ENCODE measurements at regions not wholly inside any gene's neighbourhood (a gene's known extent, or its start where the extent isn't known, plus 50 kb on each side); places are given as distances from the start of the nearest gene placed in this dataset.
"Not testable (repeated sequence)": the region's sequence is repeated elsewhere in the genome, so short reads cannot be mapped to it uniquely, and the experiment has no call there.

GRCh38 chr19:13712767-13713201 lies 51.5 kb upstream of the MRI1 start:
- no peak for DNase-seq (ENCODE audit: low read depth in 2 of 2)

- no peak for DNase-seq (ENCODE audit: low read depth in 2 of 2)
These were observed 56.4 kb upstream of the MRI1 start for GRCh38 chr19:13707915-13708314.

DNA sequence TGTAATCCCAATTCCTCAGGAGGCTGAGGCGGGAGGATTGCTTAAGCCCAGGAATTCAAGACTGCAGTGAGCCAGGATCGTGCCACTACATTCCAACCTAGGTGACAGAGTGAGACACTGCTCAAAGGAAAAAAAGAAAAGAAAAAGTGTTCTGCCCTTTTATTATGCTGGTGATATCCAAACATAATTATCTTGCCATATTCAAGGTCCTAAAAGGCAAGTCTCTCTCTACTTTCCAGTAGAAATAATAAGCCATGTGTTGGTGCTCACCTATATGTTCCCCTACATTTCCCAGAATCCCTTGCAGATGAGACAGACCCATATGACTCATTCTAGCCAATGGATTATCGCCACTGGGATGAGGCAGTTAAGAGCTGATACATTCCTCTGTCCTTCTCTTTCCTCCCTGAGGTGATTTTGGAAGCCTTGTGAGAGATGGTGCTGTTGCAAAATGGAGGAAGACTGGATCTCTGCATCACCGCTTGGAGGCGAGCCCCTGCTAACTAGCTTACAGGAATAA lies 58.3 kb upstream of the MRI1 start:
- DNase-seq (ENCODE audit: low read depth in 2 of 2) = no peak

DNA sequence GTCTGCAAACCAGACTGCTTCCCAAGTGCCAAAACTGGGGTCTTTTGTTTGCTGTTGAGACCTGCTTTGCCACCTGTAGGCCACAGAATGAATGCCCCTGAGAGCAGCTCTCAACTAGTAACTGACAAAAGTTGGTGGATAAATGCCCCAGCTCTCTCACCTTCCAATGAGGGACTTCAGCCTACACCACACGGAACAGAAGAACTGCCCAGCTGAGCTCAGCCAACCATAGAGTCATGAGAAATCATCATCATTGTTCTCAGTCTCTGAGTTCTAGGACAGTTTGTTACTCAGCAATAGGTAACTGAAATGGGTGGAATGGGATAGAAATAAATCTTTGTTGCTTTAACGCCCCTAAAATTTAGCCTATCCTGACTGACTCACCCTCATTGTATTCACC lies 59.1 kb upstream of the MRI1 start:
- no peak for DNase-seq (ENCODE audit: low read depth in 2 of 2)

- no peak for DNase-seq (ENCODE audit: low read depth in 2 of 2)
These were observed 62.7 kb upstream of the MRI1 start for GRCh38 chr19:13701624-13702023.

- DNase-seq (ENCODE audit: low read depth in 2 of 2) = no peak
These were observed 63.7 kb upstream of the MRI1 start for GRCh38 chr19:13700621-13701020.

DNA sequence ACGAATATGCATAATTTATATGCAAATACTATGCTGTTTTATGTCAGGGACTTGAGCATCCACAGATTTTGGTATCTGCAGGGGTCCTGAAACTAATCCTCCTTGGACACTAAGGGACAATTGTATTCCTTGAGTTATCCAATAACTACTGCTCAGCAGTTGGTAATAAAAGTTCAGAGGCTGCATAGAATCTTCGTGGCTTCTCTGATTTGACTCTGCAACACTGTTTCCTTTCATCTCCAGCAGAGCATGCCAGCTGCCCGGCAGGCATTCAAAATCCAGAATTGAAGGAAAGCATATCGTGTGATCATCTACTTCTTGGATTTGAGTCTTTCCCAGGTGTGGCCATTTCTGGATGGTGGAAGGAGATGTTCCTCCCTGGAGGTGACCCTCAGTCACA lies 64.5 kb upstream of the MRI1 start:
- no peak for DNase-seq (ENCODE audit: low read depth in 2 of 2)

- DNase-seq (ENCODE audit: low read depth in 2 of 2) = no peak
These were observed 67.5 kb upstream of the MRI1 start for GRCh38 chr19:13696839-13697238.

DNA sequence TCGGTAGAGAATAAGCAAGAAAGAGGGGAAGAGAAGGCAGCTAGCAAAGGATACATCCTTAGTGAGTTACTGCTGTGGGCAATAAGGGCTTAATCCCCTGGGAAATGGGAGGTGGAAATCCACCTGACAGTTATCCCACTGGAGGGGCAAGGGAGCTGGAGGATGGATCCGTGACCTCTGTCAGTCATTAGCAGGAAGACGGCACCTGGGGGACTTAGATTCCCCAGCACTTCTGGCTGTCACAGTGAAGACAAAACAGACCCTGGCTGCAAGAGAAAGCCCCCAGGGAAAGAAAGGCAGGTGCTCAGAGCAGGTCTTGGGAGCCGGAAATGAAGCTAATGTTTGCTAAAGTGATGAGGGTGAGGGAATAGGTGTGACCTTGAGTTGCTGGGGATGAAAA lies 70.4 kb upstream of the MRI1 start:
- DNase-seq (ENCODE audit: low read depth in 2 of 2) = no peak

DNA sequence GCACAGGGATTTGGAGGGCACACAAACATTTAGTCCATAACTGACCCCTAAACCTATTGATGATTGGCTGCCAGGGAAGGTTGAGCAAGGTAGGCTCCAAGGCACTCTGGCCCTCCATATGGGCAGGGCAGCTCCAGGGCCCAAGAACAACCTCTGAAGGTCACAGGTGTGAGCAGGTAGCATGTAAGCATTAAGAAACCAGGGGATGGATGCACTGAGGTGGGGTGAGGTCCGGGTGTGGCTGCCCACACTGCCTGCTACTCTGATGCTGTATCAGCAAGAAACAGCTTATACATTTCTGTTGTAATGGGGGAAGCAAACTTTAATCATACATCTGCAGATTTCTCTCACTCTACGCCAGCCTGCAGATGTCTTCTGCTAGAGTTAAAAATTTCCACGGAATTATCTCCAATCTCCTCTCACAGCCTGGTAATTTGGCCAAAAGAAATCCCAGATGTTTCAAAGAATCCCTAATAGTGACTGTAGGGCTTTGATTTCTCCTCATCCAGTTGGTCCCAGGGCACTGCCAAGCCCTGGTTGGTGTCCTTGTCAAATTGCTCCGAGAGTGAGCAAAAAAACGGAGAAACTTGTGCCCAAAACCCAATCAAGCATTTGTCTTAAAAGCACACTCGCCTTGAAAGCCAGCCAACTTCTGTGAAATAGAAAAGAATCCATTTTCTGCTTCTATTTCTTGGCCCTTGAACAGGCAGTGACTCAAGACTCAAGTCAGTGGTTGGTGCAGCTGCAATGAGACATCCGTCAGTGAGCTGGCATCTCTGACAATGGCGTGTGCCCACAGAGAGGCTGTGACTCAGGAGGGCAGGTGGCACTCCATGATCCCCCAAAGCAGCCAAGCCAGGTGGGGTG lies 72.5 kb upstream of the MRI1 start:
- no peak for DNase-seq (ENCODE audit: low read depth in 2 of 2)

- DNase-seq (ENCODE audit: low read depth in 2 of 2) = no peak
These were observed 75.2 kb upstream of the MRI1 start for GRCh38 chr19:13689085-13689484.

DNA sequence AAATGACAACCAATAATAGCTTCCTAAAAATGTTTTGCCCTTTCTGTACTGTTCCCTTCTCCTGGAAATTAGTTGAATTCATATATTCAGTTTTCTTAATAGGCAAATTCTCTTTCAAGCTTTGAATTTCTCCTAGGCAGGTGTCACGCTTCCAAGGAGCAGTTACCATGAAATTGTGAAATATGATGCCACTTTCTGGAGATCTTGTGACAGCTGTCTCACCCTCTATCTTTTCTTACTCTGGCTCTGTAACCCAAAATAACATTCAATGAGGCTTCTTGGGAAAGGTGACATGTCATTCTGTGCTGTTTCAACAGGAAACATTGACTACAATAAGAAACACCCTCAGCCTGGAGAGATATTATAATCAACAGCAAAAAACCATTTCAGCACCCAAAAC lies 80.3 kb upstream of the MRI1 start:
- DNase-seq (ENCODE audit: low read depth in 2 of 2) = no peak

GRCh38 chr19:13681509-13681908 lies 82.8 kb upstream of the MRI1 start:
- DNase-seq (ENCODE audit: low read depth in 2 of 2) = no peak

DNA sequence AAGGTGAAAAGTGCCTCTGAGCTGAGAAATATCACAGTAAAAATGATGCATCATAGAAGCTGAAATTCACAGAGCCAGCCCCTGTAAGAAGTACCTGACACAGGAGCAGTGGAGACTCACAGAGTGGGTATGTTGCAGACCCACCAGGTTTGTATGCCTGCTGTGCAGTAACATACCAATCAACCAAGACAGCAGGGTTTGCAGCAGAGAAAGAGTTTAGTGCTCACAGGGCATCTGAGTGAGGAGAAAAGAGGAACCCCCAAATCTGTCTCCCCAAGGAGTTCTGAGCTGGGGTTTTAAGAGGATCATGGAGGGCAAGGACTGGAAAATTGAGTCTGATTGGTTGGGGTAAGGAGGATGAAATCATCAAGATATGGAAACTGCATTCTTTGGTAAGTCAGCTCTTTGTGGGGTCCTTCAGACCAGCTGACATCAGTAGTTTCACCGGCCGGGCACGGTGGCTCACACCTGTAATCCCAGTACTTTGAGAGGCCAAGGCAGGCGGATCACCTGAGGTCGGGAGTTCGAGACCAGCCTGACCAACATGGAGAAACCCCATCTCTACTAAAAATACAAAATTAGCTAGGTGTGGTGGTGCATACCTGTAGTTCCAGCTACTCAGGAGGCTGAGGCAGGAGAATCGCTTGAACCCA lies 83.5 kb upstream of the MRI1 start:
- not testable (repeated sequence) for DNase-seq (ENCODE audit: low read depth in 2 of 2)

GRCh38 chr19:13676967-13677366 lies 87.4 kb upstream of the MRI1 start:
- DNase-seq (ENCODE audit: low read depth in 2 of 2) = not testable (repeated sequence)

GRCh38 chr19:13672480-13673175 lies 91.7 kb upstream of the MRI1 start:
- DNase-seq (ENCODE audit: low read depth in 2 of 2) = not testable (repeated sequence)

DNA sequence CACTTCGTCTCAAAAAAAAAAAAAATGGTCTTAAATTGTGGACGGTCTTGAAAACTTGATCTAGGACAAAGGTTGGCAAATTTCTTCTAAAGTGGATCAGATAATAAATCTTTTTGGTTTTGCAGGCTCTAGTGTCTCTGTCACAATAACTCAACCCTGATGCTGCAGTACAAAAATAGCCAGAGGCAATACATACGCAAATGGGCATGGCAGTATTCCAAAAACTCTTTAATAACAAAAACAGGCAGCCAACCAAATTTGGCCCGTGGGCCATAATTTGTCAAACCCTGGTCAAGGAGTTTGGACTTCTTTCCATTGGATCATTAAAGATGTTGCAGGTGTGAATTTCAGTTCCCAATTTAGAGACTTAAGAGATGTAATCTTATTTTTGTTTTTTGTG lies 93.5 kb upstream of the MRI1 start:
- DNase-seq (ENCODE audit: low read depth in 2 of 2) = no peak

GRCh38 chr19:13669780-13670355 lies 94.5 kb upstream of the MRI1 start:
- no peak for DNase-seq (ENCODE audit: low read depth in 2 of 2)

- DNase-seq (ENCODE audit: low read depth in 2 of 2) = no peak
These were observed 95.4 kb upstream of the MRI1 start for GRCh38 chr19:13668964-13669363.

- no peak for DNase-seq (ENCODE audit: low read depth in 2 of 2)
These were observed 98.2 kb upstream of the MRI1 start for GRCh38 chr19:13666165-13666564.

GRCh38 chr19:13665125-13665905 lies 99.0 kb upstream of the MRI1 start:
- no peak for DNase-seq (ENCODE audit: low read depth in 2 of 2)

All from stimulated activated CD4-positive, alpha-beta T cell treated with anti-CD3 and anti-CD28 coated beads, Interleukin-1b, Interleukin-23, amount 100 ng/mL, for 1 hour (primary cell).